ENCODE measurements at regions not wholly inside any gene's neighbourhood (a gene's known extent, or its start where the extent isn't known, plus 50 kb on each side); places are given as distances from the start of the nearest gene placed in this dataset.

DNA sequence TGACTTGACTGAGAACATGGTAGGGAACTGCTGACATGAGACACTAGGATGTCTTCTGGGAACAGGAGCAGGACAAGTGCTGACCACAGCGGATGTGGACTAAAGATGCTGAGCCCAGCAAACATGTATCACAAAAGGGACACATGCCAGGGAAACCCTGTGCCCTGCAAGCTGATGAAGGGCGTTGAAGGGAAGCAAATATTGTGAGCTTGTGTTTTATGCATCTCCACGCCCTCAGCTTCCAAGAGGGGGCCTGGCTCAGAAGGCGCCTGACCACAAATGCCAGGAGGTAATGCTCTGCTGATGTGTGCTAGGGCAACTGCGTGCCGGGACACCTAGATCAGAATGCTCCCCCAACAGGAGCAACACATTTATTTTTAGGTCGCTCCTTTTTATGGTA, 207.3 kb downstream of the CXCL12 start:
- Mint-ChIP-seq H3K36me3 (no peaks in the 10 kb centered on the region), H3K27ac (no peak overlapping the region), H3K4me1 (no peaks in the 10 kb centered on the region), H3K4me3 (no peak overlapping the region), H3K27me3 (no peaks in the 10 kb centered on the region), H3K9me3 (no peaks in the 10 kb centered on the region)
- Histone ChIP-seq H3K36me3 (ENCODE audit: control insufficient read depth in 2 of 2, extremely low read depth in 1 of 2, insufficient read depth in 1 of 2, low read length in 1 of 2) (no peaks in the 10 kb centered on the region), H3K9me3 (no peaks in the 10 kb centered on the region), H3K4me1 (ENCODE audit: control insufficient read depth in 1 of 2, extremely low read depth in 1 of 2, insufficient read depth in 2 of 2, low read length in 2 of 2) (no peaks in the 10 kb centered on the region), H3K27me3 (replicated peaks in 1 of 2; ENCODE audit: control insufficient read depth in 2 of 2, extremely low read depth in 1 of 2, insufficient read depth in 2 of 2, low read length in 1 of 2) (no peaks in the 10 kb centered on the region), H3K27ac (ENCODE audit: low read length) (no peak overlapping the region), H3K4me3 (ENCODE audit: control insufficient read depth in 1 of 2, extremely low read depth in 1 of 2, low read length in 1 of 2) (no peak overlapping the region)
- ATAC-seq (replicated peaks in 1 of 4) (no peak), DNase-seq (no peak)
- WGBS (ENCODE audit: insufficient coverage) = 69% methylated on average over 5 of the region's 7 CpGs
- CTCF ChIA-PET = interaction anchor here in 1 of 2 donors (1.2 kb wide), 1 partner anchor 11 kb away, joined by 3 read pairs; no protein-coding TSS in a partner anchor
- POLR2A ChIA-PET = no interaction called here

GRCh38 chr10:44176311-44176710, 208.6 kb downstream of the CXCL12 start:
- no peak overlapping the region for H3K27ac Mint-ChIP-seq
- H3K4me3 Mint-ChIP-seq = no peak overlapping the region
- no peaks in the 10 kb centered on the region for H3K9me3 Mint-ChIP-seq
- CTCF ChIA-PET = interaction anchor here in 1 of 2 donors (1.2 kb wide), 1 partner anchor 12 kb away, joined by 3 read pairs; no protein-coding TSS in a partner anchor
- no peak for DNase-seq
- Histone ChIP-seq H3K9me3 (no peaks in the 10 kb centered on the region), H3K4me1 (ENCODE audit: control insufficient read depth in 1 of 2, extremely low read depth in 1 of 2, insufficient read depth in 2 of 2, low read length in 2 of 2) (no peaks in the 10 kb centered on the region), H3K27me3 (replicated peaks in 1 of 2; ENCODE audit: control insufficient read depth in 2 of 2, extremely low read depth in 1 of 2, insufficient read depth in 2 of 2, low read length in 1 of 2) (peaks cover 0 to 5% of the 10 kb centered on the region in 2 experiments), H3K27ac (ENCODE audit: low read length) (no peak overlapping the region), H3K36me3 (ENCODE audit: control insufficient read depth in 2 of 2, extremely low read depth in 1 of 2, insufficient read depth in 1 of 2, low read length in 1 of 2) (no peaks in the 10 kb centered on the region), H3K4me3 (ENCODE audit: control insufficient read depth in 1 of 2, extremely low read depth in 1 of 2, low read length in 1 of 2) (no peak overlapping the region)
- H3K4me1 Mint-ChIP-seq = no peaks in the 10 kb centered on the region
- peaks cover 0 to 4% of the 10 kb centered on the region in 2 donors for H3K27me3 Mint-ChIP-seq
- POLR2A ChIA-PET = no interaction called here
- no peaks in the 10 kb centered on the region for H3K36me3 Mint-ChIP-seq
- ATAC-seq (replicated peaks in 1 of 4) = no peak
- WGBS (ENCODE audit: insufficient coverage) = 0% methylated on average over 1 of the region's 3 CpGs

DNA sequence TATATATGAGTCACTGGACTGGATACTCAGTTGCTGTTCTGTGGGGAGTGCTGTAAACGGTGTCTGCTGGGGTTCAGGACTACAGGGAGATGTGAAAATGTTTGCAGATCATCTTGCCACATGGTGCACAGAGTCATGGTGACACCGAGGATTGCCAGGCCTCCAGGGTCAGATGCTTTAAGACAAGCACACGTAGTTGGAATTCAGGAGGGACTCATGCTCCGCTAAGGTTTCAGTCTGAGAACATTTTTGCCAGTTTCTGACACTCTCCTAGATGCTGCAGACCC, 211.3 kb downstream of the CXCL12 start:
- 68% methylated on average over 4 of the region's 4 CpGs for WGBS (ENCODE audit: insufficient coverage)

GRCh38 chr10:44172883-44173607, 211.9 kb downstream of the CXCL12 start:
- no peak overlapping the region for H3K27ac Mint-ChIP-seq
- Histone ChIP-seq H3K9me3 (no peaks in the 10 kb centered on the region), H3K4me3 (ENCODE audit: control insufficient read depth in 1 of 2, extremely low read depth in 1 of 2, low read length in 1 of 2) (no peak overlapping the region), H3K27me3 (replicated peaks in 1 of 2; ENCODE audit: control insufficient read depth in 2 of 2, extremely low read depth in 1 of 2, insufficient read depth in 2 of 2, low read length in 1 of 2) (peaks cover 0 to 7% of the 10 kb centered on the region in 2 experiments), H3K27ac (ENCODE audit: low read length) (no peak overlapping the region), H3K36me3 (ENCODE audit: control insufficient read depth in 2 of 2, extremely low read depth in 1 of 2, insufficient read depth in 1 of 2, low read length in 1 of 2) (no peaks in the 10 kb centered on the region), H3K4me1 (ENCODE audit: control insufficient read depth in 1 of 2, extremely low read depth in 1 of 2, insufficient read depth in 2 of 2, low read length in 2 of 2) (no peaks in the 10 kb centered on the region)
- H3K4me3 Mint-ChIP-seq = no peak overlapping the region
- ATAC-seq (replicated peaks in 1 of 4) (no peak), DNase-seq (no peak)
- no peaks in the 10 kb centered on the region for H3K9me3 Mint-ChIP-seq
- ChIA-PET POLR2A (interaction anchor here in 1 of 2 donors (0.7 kb wide), 1 partner anchor 198 kb away, joined by 4 read pairs; no protein-coding TSS in a partner anchor), CTCF (no interaction called here)
- no CpG with 5 or more reads among the region's 3 CpGs for WGBS (ENCODE audit: insufficient coverage)
- peaks cover 7 to 8% of the 10 kb centered on the region in 2 donors for H3K27me3 Mint-ChIP-seq
- no peaks in the 10 kb centered on the region for H3K4me1 Mint-ChIP-seq
- no peaks in the 10 kb centered on the region for H3K36me3 Mint-ChIP-seq

More for the DNA sequence above, 211.3 kb downstream of the CXCL12 start:
- Histone ChIP-seq H3K36me3 (ENCODE audit: control insufficient read depth in 2 of 2, extremely low read depth in 1 of 2, insufficient read depth in 1 of 2, low read length in 1 of 2) (no peaks in the 10 kb centered on the region), H3K4me1 (ENCODE audit: control insufficient read depth in 1 of 2, extremely low read depth in 1 of 2, insufficient read depth in 2 of 2, low read length in 2 of 2) (no peaks in the 10 kb centered on the region), H3K4me3 (ENCODE audit: control insufficient read depth in 1 of 2, extremely low read depth in 1 of 2, low read length in 1 of 2) (no peak overlapping the region), H3K9me3 (no peaks in the 10 kb centered on the region), H3K27ac (ENCODE audit: low read length) (no peak overlapping the region), H3K27me3 (replicated peaks in 1 of 2; ENCODE audit: control insufficient read depth in 2 of 2, extremely low read depth in 1 of 2, insufficient read depth in 2 of 2, low read length in 1 of 2) (peaks cover 0 to 7% of the 10 kb centered on the region in 2 experiments)
- Mint-ChIP-seq H3K4me3 (no peak overlapping the region), H3K27me3 (peaks cover 5% of the 10 kb centered on the region in 2 donors), H3K9me3 (no peaks in the 10 kb centered on the region), H3K4me1 (no peaks in the 10 kb centered on the region), H3K36me3 (no peaks in the 10 kb centered on the region), H3K27ac (no peak overlapping the region)
- CTCF ChIA-PET = no interaction called here
- no peak for DNase-seq
- ATAC-seq (replicated peaks in 1 of 4) = no peak
- POLR2A ChIA-PET = interaction anchor here in 1 of 2 donors (0.7 kb wide), 1 partner anchor 198 kb away, joined by 4 read pairs; no protein-coding TSS in a partner anchor

DNA sequence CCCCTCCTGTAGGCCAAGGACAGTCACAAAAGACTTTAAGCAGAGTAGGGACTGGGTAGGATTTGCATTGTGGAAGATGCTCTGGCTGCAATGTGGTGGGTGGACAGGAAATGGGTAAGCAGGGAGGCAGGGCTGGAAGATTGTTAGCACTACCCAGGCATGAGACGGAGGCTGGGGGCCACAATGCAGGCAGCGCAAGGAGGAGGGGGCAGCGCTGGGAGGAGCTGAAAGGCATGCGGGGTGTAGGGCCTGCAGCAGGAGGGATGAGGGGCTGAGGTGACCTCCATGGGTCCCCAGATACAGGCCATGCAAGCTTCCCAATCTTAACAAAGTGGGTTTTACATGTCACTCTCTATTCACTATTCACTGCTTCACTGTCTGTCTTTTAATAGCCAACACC, 213.1 kb downstream of the CXCL12 start:
- POLR2A ChIA-PET = no interaction called here
- Mint-ChIP-seq H3K27me3 (peaks cover 7 to 8% of the 10 kb centered on the region in 2 donors), H3K36me3 (no peaks in the 10 kb centered on the region), H3K4me3 (no peak overlapping the region), H3K9me3 (no peaks in the 10 kb centered on the region), H3K4me1 (no peaks in the 10 kb centered on the region), H3K27ac (no peak overlapping the region)
- no peaks in the 10 kb centered on the region for H3K36me3 ChIP-seq (ENCODE audit: control insufficient read depth in 2 of 2, extremely low read depth in 1 of 2, insufficient read depth in 1 of 2, low read length in 1 of 2)
- DNase-seq = no peak
- H3K27ac ChIP-seq (ENCODE audit: low read length) = no peak overlapping the region
- no CpG with 5 or more reads among the region's 4 CpGs for WGBS (ENCODE audit: insufficient coverage)
- CTCF ChIA-PET = no interaction called here
- no peak overlapping the region for H3K4me3 ChIP-seq (ENCODE audit: control insufficient read depth in 1 of 2, extremely low read depth in 1 of 2, low read length in 1 of 2)
- H3K4me1 ChIP-seq (ENCODE audit: control insufficient read depth in 1 of 2, extremely low read depth in 1 of 2, insufficient read depth in 2 of 2, low read length in 2 of 2) = no peaks in the 10 kb centered on the region
- H3K9me3 ChIP-seq = no peaks in the 10 kb centered on the region
- H3K27me3 ChIP-seq (replicated peaks in 1 of 2; ENCODE audit: control insufficient read depth in 2 of 2, extremely low read depth in 1 of 2, insufficient read depth in 2 of 2, low read length in 1 of 2) = peaks cover 0 to 7% of the 10 kb centered on the region in 2 experiments
- ATAC-seq (replicated peaks in 1 of 4) = no peak

GRCh38 chr10:44168478-44168877, 216.4 kb downstream of the CXCL12 start:
- H3K4me3 ChIP-seq (ENCODE audit: control insufficient read depth in 1 of 2, extremely low read depth in 1 of 2, low read length in 1 of 2) = no peak overlapping the region
- H3K4me1 ChIP-seq (ENCODE audit: control insufficient read depth in 1 of 2, extremely low read depth in 1 of 2, insufficient read depth in 2 of 2, low read length in 2 of 2) = no peaks in the 10 kb centered on the region
- Mint-ChIP-seq H3K4me3 (no peak overlapping the region), H3K9me3 (no peaks in the 10 kb centered on the region), H3K4me1 (no peaks in the 10 kb centered on the region), H3K27ac (no peak overlapping the region), H3K27me3 (peaks cover 8 to 9% of the 10 kb centered on the region in 2 donors), H3K36me3 (no peaks in the 10 kb centered on the region)
- ATAC-seq (replicated peaks in 1 of 4) (no peak), DNase-seq (no peak)
- ChIA-PET CTCF (no interaction called here), POLR2A (no interaction called here)
- no peaks in the 10 kb centered on the region for H3K9me3 ChIP-seq
- no peaks in the 10 kb centered on the region for H3K36me3 ChIP-seq (ENCODE audit: control insufficient read depth in 2 of 2, extremely low read depth in 1 of 2, insufficient read depth in 1 of 2, low read length in 1 of 2)
- 63% methylated on average over 4 of the region's 5 CpGs for WGBS (ENCODE audit: insufficient coverage)
- peaks cover 0 to 7% of the 10 kb centered on the region in 2 experiments for H3K27me3 ChIP-seq (replicated peaks in 1 of 2; ENCODE audit: control insufficient read depth in 2 of 2, extremely low read depth in 1 of 2, insufficient read depth in 2 of 2, low read length in 1 of 2)
- H3K27ac ChIP-seq (ENCODE audit: low read length) = no peak overlapping the region
